HL-60 (cell line): ENCODE measurements at regions not wholly inside any gene's neighbourhood (a gene's known extent, or its start where the extent isn't known, plus 50 kb on each side); places are given as distances from the start of the nearest gene placed in this dataset.

ENCODE experiments used
- GABPA ChIP-seq: IDR thresholded peaks from 2 replicates; pipeline ENCODE4 v1.6.1; 2012; ENCODE audit warnings: low read depth
- POLR2AphosphoS5 ChIP-seq: IDR thresholded peaks from 2 replicates; pipeline ENCODE4 v1.6.1; 2012; ENCODE audit warnings: low read depth
- SPI1 ChIP-seq: IDR thresholded peaks from 2 replicates; pipeline ENCODE4 v1.6.1; 2012; ENCODE audit warnings: low read depth, mild to moderate bottlenecking, borderline replicate concordance
- TF ChIP-seq, protein P1 (sequence below): IDR thresholded peaks from one replicate; pipeline ENCODE4 v1.5.1; 2011; ENCODE audit warnings: low read length, control low read depth, inconsistent platforms; ENCODE audit not compliant: insufficient read depth
- TF ChIP-seq, protein P2 (sequence below): IDR thresholded peaks from 2 replicates; pipeline ENCODE4 v1.6.1; 2012; ENCODE audit warnings: low read depth; ENCODE audit not compliant: insufficient replicate concordance

DNA sequence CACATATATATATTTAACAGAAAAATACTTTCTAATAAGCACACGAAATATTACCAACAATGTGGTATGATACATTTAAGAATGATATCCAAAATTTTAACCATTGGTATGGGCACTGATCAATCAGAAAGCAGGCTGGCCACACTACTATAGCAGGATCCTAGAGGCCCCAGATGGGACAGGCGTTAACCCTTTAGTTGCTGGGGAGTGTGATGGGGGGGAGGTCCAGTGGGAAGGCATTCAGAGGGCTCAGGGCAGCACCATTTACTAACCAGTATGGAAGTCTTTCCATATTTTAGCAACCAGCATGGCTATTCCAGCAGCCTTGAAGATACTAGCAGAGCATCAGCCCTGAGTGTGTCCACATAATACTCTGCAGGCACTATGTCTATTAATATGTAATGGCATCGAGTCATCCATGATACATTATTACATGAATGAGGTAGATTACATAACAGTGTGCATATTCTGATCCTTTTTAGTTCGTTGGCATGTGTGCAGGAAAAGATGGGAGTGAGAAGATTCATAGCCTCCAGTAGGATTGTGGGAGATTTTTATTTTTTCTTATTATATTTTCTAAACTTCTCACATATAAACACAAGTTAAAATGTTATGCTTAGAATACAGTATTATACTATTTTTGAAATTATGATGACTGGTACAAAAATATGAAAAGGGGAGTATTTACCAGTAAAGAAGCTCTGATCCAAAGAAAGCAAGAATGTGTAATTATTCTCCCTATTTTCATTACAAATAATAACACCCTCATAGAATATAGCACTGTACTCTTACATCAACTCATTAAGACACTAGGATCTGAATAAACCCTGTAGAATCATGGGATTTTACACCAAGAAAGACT lies 78.9 kb downstream of the FAM217A start:
- TF ChIP-seq, protein P1, sequence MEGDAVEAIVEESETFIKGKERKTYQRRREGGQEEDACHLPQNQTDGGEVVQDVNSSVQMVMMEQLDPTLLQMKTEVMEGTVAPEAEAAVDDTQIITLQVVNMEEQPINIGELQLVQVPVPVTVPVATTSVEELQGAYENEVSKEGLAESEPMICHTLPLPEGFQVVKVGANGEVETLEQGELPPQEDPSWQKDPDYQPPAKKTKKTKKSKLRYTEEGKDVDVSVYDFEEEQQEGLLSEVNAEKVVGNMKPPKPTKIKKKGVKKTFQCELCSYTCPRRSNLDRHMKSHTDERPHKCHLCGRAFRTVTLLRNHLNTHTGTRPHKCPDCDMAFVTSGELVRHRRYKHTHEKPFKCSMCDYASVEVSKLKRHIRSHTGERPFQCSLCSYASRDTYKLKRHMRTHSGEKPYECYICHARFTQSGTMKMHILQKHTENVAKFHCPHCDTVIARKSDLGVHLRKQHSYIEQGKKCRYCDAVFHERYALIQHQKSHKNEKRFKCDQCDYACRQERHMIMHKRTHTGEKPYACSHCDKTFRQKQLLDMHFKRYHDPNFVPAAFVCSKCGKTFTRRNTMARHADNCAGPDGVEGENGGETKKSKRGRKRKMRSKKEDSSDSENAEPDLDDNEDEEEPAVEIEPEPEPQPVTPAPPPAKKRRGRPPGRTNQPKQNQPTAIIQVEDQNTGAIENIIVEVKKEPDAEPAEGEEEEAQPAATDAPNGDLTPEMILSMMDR = no peak
- TF ChIP-seq POLR2AphosphoS5 (no peak), GABPA (no peak), SPI1 (no peak)
- TF ChIP-seq, protein P2, sequence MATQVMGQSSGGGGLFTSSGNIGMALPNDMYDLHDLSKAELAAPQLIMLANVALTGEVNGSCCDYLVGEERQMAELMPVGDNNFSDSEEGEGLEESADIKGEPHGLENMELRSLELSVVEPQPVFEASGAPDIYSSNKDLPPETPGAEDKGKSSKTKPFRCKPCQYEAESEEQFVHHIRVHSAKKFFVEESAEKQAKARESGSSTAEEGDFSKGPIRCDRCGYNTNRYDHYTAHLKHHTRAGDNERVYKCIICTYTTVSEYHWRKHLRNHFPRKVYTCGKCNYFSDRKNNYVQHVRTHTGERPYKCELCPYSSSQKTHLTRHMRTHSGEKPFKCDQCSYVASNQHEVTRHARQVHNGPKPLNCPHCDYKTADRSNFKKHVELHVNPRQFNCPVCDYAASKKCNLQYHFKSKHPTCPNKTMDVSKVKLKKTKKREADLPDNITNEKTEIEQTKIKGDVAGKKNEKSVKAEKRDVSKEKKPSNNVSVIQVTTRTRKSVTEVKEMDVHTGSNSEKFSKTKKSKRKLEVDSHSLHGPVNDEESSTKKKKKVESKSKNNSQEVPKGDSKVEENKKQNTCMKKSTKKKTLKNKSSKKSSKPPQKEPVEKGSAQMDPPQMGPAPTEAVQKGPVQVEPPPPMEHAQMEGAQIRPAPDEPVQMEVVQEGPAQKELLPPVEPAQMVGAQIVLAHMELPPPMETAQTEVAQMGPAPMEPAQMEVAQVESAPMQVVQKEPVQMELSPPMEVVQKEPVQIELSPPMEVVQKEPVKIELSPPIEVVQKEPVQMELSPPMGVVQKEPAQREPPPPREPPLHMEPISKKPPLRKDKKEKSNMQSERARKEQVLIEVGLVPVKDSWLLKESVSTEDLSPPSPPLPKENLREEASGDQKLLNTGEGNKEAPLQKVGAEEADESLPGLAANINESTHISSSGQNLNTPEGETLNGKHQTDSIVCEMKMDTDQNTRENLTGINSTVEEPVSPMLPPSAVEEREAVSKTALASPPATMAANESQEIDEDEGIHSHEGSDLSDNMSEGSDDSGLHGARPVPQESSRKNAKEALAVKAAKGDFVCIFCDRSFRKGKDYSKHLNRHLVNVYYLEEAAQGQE = no peak
